Left ventricle myocardium inferior (tissue), 1 donor: ENCODE measurements at regions not wholly inside any gene's neighbourhood (a gene's known extent, or its start where the extent isn't known, plus 50 kb on each side); places are given as distances from the start of the nearest gene placed in this dataset.
"Not testable (repeated sequence)": the region's sequence is repeated elsewhere in the genome, so short reads cannot be mapped to it uniquely, and the experiment has no call there.

Experiments used
- DNase-seq: peaks from one replicate; pipeline ENCODE4 v3.0.0-alpha.2; 2020
- H3K27ac ChIP-seq: fragments of 200-600 bp; replicated peaks from 2 replicates; pipeline ENCODE4 v1.8.0; 2021
- H3K27me3 ChIP-seq: fragments of 200-600 bp; 2 replicates; pipeline ENCODE4 v1.8.0; 2021; ENCODE audit warnings: low read depth
- H3K36me3 ChIP-seq: fragments of 200-600 bp; 2 replicates; pipeline ENCODE4 v1.8.0; 2021
- H3K4me1 ChIP-seq: fragments of 200-600 bp; 2 replicates; pipeline ENCODE4 v1.8.0; 2021
- H3K4me3 ChIP-seq: fragments of 200-600 bp; 2 replicates; pipeline ENCODE4 v1.8.0; 2021; ENCODE audit warnings: mild to moderate bottlenecking, moderate library complexity
- H3K9me3 ChIP-seq: fragments of 200-600 bp; replicated peaks from 2 replicates; pipeline ENCODE4 v1.8.0; 2021
- intact Hi-C: fragments of 100-400 bp; cut with micrococcal nuclease; formaldehyde crosslinking; loops from one replicate; pipeline ENCODE4 v1.11.0; 2022
- donor health status: DM: no; HTN: yes; CAD: no; lungs with severe emphysema.

DNA sequence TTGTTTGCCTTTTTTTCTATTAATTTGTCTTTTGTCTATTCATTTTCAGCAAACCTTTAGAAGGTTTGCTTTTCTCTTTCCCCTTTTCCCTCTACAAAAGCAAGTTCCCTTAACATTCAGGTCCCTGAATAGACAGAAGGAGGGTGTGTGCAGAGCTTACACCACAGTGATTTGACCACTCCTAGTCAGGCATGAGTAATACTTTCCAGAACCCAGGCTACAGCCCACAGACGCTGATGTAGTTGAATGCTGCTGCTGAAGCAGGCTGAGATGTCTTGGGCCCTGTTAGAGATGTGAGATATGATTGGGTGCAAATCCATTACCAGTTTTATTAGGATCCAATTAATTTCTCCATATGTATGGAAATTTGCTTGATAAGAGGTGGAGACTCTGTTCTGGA, 1191.4 kb downstream of the RPIA start:
- H3K27me3 ChIP-seq, H3K27ac ChIP-seq, H3K9me3 ChIP-seq, DNase-seq, intact Hi-C loops, H3K4me1 ChIP-seq, H3K36me3 ChIP-seq, H3K4me3 ChIP-seq: not testable (repeated sequence)

DNA sequence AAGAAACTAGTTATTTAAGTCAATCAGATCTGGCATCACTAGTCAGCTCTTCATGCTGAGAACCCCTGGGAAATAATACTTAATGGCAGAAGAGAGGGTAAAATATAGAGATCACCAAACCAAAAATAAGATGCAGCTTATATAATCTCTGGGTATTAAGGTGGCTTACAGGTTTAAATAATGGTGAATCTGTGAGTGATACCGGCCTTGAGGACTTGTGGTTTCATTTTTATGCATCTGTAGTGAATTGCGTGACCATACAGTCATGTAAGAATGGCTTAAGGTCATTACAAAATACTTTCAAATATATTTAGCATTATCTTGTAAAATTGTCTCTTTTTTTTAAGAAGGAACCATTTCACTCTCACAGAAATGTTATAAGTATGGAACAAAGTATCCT, 1192.2 kb downstream of the RPIA start:
- intact Hi-C loops, DNase-seq: not testable (repeated sequence)

DNA sequence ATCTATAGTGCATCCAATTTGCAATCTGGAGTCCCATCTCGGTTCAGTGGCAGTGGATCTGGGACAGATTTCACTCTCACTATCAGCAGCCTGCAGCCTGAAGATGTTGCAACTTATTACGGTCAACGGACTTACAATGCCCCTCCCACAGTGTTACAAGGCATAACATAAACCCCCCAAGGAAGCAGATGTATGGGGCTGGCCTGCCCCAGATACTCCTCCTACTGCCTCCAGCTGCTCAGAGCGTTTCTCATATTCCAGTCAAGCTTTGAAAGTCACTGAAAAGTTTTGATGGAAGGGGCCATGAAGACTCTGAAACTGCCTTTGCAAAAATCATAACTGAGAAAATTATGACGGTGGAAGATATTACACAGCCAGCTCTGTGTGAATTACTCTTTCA, 1193.6 kb downstream of the RPIA start:
- intact Hi-C loops, H3K4me1 ChIP-seq, H3K36me3 ChIP-seq, H3K27ac ChIP-seq, DNase-seq, H3K9me3 ChIP-seq, H3K4me3 ChIP-seq, H3K27me3 ChIP-seq: not testable (repeated sequence)

More for the DNA sequence above, 1192.2 kb downstream of the RPIA start:
- H3K4me3 ChIP-seq, H3K36me3 ChIP-seq, H3K9me3 ChIP-seq, H3K27me3 ChIP-seq, H3K27ac ChIP-seq, H3K4me1 ChIP-seq: not testable (repeated sequence)

DNA sequence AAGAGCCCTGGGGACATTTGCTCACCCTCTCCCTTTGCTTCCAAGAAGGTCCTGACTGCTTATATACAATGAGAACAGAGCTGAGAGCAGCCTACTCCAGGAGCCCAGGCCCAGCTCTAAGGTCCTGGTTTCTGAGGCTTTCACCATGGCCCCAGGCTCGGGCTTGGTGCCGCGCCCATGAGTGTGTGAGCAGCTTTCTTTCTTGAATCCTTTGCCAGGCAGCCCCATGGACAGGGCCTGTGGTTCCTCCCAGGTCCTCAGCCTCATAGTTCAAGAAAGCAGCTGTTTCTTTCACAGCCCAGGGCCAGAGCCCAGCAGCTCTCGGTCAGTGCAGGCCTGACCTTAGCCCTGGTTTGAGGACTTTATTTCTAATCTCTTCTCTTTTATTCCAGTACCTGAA, 1197.2 kb downstream of the RPIA start:
- H3K36me3 ChIP-seq, H3K27ac ChIP-seq, H3K4me3 ChIP-seq, H3K9me3 ChIP-seq, DNase-seq, H3K4me1 ChIP-seq, intact Hi-C loops, H3K27me3 ChIP-seq: not testable (repeated sequence)

DNA sequence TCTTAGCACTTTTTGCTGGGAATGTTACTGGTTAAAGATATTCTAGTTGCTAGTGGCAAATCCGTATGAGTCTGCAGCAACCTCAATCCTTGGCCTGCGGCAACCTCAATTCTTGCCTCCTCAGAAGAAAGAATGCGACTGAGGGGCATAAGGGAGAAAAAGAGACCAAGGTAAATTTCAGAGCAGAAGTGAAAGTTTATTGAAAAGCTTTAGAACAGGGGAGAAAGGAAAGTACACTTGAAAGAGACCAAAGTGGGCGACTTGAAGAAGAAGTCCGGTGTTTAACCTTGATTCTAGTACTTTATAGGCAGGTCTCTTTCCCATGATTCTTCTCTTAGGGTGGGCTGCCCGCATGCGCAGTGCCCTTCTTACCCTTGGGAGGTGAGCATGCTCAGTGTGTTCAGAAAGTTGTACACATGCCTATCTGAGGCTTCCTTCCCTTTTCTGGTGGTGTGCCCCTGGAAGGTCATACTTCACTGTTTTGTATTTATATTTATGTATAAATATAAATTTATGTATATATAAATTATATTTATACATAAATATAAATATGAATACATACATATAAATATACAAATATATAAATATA, 1198.8 kb downstream of the RPIA start:
- H3K27ac ChIP-seq, intact Hi-C loops, H3K4me1 ChIP-seq, DNase-seq, H3K27me3 ChIP-seq, H3K4me3 ChIP-seq, H3K9me3 ChIP-seq, H3K36me3 ChIP-seq: not testable (repeated sequence)

DNA sequence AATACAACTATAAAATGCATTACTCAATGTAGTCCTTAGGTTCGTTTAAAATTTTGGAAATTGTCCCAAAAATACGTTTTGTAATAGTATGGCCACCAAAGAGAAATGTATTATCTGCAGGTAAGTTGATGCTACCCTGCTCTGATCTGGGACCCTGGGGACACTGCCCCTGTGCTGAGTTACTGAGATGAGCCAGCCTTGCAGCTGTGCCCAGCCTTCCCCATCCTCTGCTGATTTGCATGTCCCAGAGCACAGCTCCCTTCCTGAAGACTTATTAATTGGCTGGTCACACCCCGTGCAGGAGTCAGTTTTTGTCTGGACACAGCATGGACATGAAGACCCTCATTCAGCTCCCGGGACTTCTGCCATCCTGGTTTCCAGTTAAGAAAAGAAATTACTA, 1203.5 kb downstream of the RPIA start:
- intact Hi-C loops, DNase-seq, H3K9me3 ChIP-seq, H3K27me3 ChIP-seq, H3K36me3 ChIP-seq, H3K4me1 ChIP-seq, H3K4me3 ChIP-seq, H3K27ac ChIP-seq: not testable (repeated sequence)

DNA sequence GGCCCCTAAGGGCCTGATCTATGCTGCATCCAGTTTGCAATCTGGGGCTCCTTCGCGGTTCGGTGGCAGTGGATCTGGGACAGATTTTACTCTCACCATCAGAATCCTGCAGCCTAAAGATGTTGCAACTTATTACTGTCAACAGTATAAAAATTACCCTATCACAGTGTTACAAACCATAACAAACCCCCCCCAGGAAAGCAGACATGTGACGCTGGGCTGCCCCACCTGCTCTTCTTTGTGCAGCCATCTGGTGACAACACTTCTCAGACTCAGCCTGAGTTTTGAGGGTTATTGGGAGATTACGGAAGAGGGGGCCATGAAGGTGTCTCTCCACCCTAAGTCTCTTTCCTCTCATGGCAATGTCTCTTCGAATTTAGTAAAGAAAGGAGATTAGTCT, 1204.2 kb downstream of the RPIA start:
- intact Hi-C loops, H3K36me3 ChIP-seq, H3K9me3 ChIP-seq, H3K4me1 ChIP-seq, H3K27me3 ChIP-seq, DNase-seq, H3K27ac ChIP-seq, H3K4me3 ChIP-seq: not testable (repeated sequence)

DNA sequence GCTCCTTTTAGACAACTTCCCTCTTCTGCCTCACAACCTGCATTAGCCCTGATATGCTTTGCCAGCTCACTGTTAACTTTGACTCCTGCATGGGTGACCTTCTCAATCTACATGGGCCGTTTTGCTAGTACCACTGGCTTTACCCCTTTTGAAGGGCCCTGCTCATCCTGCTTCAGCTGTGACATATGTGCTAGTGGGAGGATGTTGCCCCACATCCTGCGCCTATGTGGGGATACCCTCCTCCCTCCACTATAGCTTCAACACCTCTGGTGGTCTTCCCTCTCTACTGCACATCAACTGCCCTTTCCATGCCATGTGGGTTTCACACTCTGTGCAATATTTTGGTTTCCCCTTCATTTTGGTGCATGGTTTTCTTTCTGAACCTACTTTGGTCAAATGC, 1235.5 kb downstream of the RPIA start:
- H3K27ac ChIP-seq, H3K4me1 ChIP-seq, H3K36me3 ChIP-seq, H3K27me3 ChIP-seq, DNase-seq, intact Hi-C loops, H3K4me3 ChIP-seq, H3K9me3 ChIP-seq: not testable (repeated sequence)

DNA sequence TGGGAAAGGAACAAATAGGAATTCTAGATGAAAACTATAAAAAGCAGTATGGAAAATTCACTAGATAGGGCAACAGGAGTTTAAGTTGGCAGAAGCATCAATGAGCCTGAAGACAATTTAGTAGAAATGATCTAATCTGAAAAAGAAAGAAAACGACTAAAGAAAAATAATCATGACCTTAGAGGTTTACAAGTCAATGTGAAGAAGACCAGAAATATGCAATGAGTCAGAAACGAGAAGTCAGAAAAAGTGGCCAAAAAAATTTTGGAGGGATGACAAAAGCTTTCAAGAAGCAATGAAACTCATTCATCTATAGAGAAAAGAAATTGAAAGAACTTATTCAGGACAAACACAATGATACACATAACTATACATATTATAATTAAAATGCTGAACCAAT, 1244.0 kb downstream of the RPIA start:
- H3K4me1 ChIP-seq, H3K4me3 ChIP-seq, H3K27me3 ChIP-seq, H3K27ac ChIP-seq, DNase-seq, H3K36me3 ChIP-seq, H3K9me3 ChIP-seq, intact Hi-C loops: not testable (repeated sequence)

DNA sequence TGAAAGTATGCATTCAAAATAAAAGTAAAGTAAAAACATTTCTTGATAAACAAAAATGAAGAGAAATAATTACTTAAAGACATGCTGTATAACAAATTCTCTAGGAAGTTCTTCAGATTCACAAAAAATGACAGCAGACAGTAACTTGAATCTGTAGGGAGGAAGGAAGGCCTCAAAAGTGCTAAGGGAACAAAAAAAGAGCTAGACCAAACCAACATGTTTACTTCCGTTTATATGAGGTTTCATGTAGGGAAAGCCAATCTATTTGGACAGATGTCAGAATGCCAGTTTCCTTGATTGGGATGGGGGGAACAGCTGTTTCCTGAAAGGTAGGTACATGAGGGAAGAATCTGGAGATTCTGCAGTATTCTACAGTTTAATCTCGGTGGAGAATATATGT, 1244.5 kb downstream of the RPIA start:
- DNase-seq, intact Hi-C loops, H3K9me3 ChIP-seq, H3K4me3 ChIP-seq, H3K27me3 ChIP-seq, H3K27ac ChIP-seq, H3K36me3 ChIP-seq, H3K4me1 ChIP-seq: not testable (repeated sequence)

DNA sequence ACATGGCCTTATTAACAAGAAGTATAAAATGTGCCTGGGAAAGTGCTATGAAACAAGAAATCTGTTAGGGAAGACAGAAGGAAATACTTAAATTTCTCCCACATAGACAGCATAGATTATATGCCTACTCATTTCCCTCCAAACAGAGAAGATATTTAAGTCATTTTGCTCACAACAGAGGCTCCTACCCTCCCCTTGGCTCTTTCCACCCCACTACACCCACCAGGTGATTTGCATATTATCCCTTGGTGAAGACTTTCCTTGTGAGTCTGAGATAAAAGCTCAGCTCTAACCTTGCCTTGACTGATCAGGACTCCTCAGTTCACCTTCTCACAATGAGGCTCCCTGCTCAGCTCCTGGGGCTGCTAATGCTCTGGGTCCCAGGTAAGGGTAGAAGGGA, 1245.1 kb downstream of the RPIA start:
- H3K9me3 ChIP-seq, intact Hi-C loops, H3K27me3 ChIP-seq, DNase-seq, H3K27ac ChIP-seq, H3K36me3 ChIP-seq, H3K4me1 ChIP-seq, H3K4me3 ChIP-seq: not testable (repeated sequence)

DNA sequence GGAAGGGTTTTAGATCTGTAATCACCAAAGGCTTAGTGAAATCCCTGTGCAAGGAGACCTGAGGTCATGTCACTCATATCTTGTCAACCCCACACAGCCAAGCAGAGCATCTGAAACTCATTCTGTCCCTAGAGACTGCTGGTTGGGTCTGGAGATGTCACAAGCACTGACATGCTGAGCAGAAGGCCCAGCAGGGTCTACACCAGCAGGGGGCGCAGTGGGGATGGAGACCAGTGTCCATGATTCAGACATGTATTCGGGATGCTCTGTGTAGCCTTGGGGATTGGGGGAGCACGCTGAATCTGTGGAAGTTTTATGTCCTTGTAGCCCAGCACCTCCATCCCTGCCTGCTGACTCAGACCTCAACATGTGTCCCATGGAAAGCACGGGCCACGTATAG, 1247.3 kb downstream of the RPIA start:
- H3K4me1 ChIP-seq, DNase-seq, H3K27me3 ChIP-seq: not testable (repeated sequence)

DNA sequence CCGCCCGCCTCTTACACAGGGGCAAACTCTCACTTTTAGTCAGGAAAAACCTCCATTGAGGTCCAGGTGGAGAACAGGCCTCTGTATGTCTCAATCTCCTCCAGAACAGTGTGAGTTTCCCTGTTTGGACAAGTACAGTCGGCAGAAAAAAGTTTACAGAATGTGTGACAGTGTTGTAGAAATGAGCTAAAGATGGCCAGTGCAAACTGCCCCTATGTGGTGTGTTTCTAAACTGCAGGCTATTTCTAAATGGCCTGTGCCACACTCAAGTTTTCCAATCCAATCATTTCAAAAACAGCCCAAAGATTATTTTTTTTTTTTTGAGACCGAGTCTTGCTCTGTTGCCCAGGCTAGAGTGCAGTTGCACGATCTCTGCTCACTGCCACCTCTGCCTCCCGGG, 1252.8 kb downstream of the RPIA start:
- DNase-seq, H3K4me3 ChIP-seq, H3K36me3 ChIP-seq, intact Hi-C loops, H3K27ac ChIP-seq, H3K4me1 ChIP-seq, H3K27me3 ChIP-seq, H3K9me3 ChIP-seq: not testable (repeated sequence)

More for the DNA sequence above, 1247.3 kb downstream of the RPIA start:
- H3K36me3 ChIP-seq, H3K4me3 ChIP-seq, intact Hi-C loops, H3K9me3 ChIP-seq, H3K27ac ChIP-seq: not testable (repeated sequence)

DNA sequence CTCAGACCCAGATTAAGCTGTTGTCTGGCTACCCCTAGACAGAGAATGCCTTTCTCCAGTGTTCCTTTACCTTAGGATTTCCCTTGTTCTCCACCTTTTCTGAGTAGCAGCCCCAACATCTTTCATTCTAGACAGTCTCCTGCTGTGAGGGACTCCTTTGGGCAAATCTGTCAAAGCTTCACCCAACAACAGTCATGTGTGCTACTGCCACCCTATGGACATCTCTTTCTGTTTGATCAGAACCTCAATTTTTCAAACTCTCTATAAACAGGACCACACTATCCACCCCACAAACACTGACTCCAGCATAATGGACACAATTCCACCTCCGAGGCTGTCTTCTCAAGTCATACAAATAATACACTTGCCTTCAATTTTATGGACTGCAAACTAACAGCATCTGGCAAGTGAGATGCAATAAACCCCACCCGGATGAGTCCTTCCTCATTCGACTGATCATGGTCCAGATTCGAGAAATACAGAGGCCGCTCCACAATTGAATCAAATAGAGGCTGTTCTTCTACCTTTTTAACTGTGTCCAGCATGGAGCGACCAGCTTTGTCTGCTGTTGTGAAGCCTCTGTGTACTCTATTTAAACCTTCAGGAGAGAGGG, 1253.6 kb downstream of the RPIA start:
- not testable (repeated sequence) for H3K36me3 ChIP-seq, H3K27me3 ChIP-seq

More for the DNA sequence above, 1253.6 kb downstream of the RPIA start:
- H3K4me1 ChIP-seq, DNase-seq, intact Hi-C loops, H3K4me3 ChIP-seq, H3K9me3 ChIP-seq, H3K27ac ChIP-seq: not testable (repeated sequence)
